Superior temporal gyrus (tissue), 1 donor: ENCODE measurements at regions not wholly inside any gene's neighbourhood (a gene's known extent, or its start where the extent isn't known, plus 50 kb on each side); places are given as distances from the start of the nearest gene placed in this dataset.
A peak's percentile ranks its signal among the peaks of the same experiment; 100 is the strongest.

ENCODE experiments used
- DNase-seq: peaks from one replicate; pipeline ENCODE4 v3.0.0-alpha.2; 2016; ENCODE audit errors: extremely low spot score

GRCh38 chr13:24008679-24009078 lies 111.4 kb upstream of the C1QTNF9B start:
- DNase-seq = no peak

GRCh38 chr13:24011266-24011665 lies 114.0 kb upstream of the C1QTNF9B start:
- DNase-seq = no peak

- DNase-seq = no peak
Observed at GRCh38 chr13:24012648-24013047, 115.3 kb upstream of the C1QTNF9B start.

- DNase-seq = no peak
Observed at GRCh38 chr13:24013189-24013588, 115.9 kb upstream of the C1QTNF9B start.

GRCh38 chr13:24016046-24016445 lies 118.7 kb upstream of the C1QTNF9B start:
- no peak for DNase-seq

GRCh38 chr13:24022568-24022967 lies 125.3 kb upstream of the C1QTNF9B start:
- no peak for DNase-seq

GRCh38 chr13:24023073-24023472 lies 125.8 kb upstream of the C1QTNF9B start:
- DNase-seq = no peak

- DNase-seq = no peak
Observed at GRCh38 chr13:24027494-24027893, 130.2 kb upstream of the C1QTNF9B start.

- no peak for DNase-seq
Observed at GRCh38 chr13:24032252-24032651, 128.3 kb upstream of the SPATA13 start.

GRCh38 chr13:24032674-24033073 lies 127.8 kb upstream of the SPATA13 start:
- DNase-seq = no peak

GRCh38 chr13:24033527-24034302 lies 126.8 kb upstream of the SPATA13 start:
- no peak for DNase-seq

- DNase-seq = no peak
Observed at GRCh38 chr13:24035411-24035810, 125.1 kb upstream of the SPATA13 start.

GRCh38 chr13:24036115-24036514 lies 124.4 kb upstream of the SPATA13 start:
- DNase-seq = no peak

- DNase-seq = peak; percentile 73
Observed at GRCh38 chr13:24038405-24038804, 122.1 kb upstream of the SPATA13 start.

- peak; percentile 95 for DNase-seq
Observed at GRCh38 chr13:24038841-24039330, 121.6 kb upstream of the SPATA13 start.

- DNase-seq = peak; percentile 87
Observed at GRCh38 chr13:24039621-24040475, 120.7 kb upstream of the SPATA13 start.

- no peak for DNase-seq
Observed at GRCh38 chr13:24040835-24041234, 119.7 kb upstream of the SPATA13 start.

- no peak for DNase-seq
Observed at GRCh38 chr13:24041651-24042225, 118.8 kb upstream of the SPATA13 start.

GRCh38 chr13:24042710-24043440 lies 117.6 kb upstream of the SPATA13 start:
- no peak for DNase-seq

GRCh38 chr13:24043590-24044350 lies 116.8 kb upstream of the SPATA13 start:
- DNase-seq = no peak

- DNase-seq = no peak
Observed at GRCh38 chr13:24045597-24045996, 114.9 kb upstream of the SPATA13 start.
